Suppressor macrophage treated with lipopolysaccharide for 4 hours (primary cell): ENCODE measurements at regions not wholly inside any gene's neighbourhood (a gene's known extent, or its start where the extent isn't known, plus 50 kb on each side); places are given as distances from the start of the nearest gene placed in this dataset.
A peak's percentile ranks its signal among the peaks of the same experiment; 100 is the strongest.
"Not testable (repeated sequence)": the region's sequence is repeated elsewhere in the genome, so short reads cannot be mapped to it uniquely, and the experiment has no call there.

Source experiments
- DNase-seq: peaks from one replicate; pipeline ENCODE4 v3.0.0-alpha.2; 2020

GRCh38 chr12:95358111-95359083 lies 115.6 kb upstream of the METAP2 start:
- DNase-seq, result no peak

GRCh38 chr12:95365912-95366311 lies 108.0 kb upstream of the METAP2 start:
- no peak for DNase-seq

GRCh38 chr12:95368931-95369330 lies 105.0 kb upstream of the METAP2 start:
- DNase-seq, result no peak

- DNase-seq, result no peak
Measured at GRCh38 chr12:95371571-95371970, 102.4 kb upstream of the METAP2 start.

- not testable (repeated sequence) for DNase-seq
Measured at GRCh38 chr12:95379481-95379880, 94.5 kb upstream of the METAP2 start.

- not testable (repeated sequence) for DNase-seq
Measured at GRCh38 chr12:95380334-95380733, 93.6 kb upstream of the METAP2 start.

- no peak for DNase-seq
Measured at GRCh38 chr12:95380997-95381786, 92.8 kb upstream of the METAP2 start.

- not testable (repeated sequence) for DNase-seq
Measured at GRCh38 chr12:95383920-95384319, 90.0 kb upstream of the METAP2 start.

GRCh38 chr12:95384785-95385184 lies 89.2 kb upstream of the METAP2 start:
- DNase-seq, result no peak

- DNase-seq, result no peak
Measured at GRCh38 chr12:95385246-95386035, 88.5 kb upstream of the METAP2 start.

GRCh38 chr12:95386051-95386450 lies 87.9 kb upstream of the METAP2 start:
- DNase-seq, result no peak

GRCh38 chr12:95388260-95388659 lies 85.7 kb upstream of the METAP2 start:
- not testable (repeated sequence) for DNase-seq

- no peak for DNase-seq
Measured at GRCh38 chr12:95390192-95390591, 83.8 kb upstream of the METAP2 start.

- DNase-seq, result no peak
Measured at GRCh38 chr12:95390932-95391331, 83.0 kb upstream of the METAP2 start.

- no peak for DNase-seq
Measured at GRCh38 chr12:95393191-95393790, 80.7 kb upstream of the METAP2 start.

GRCh38 chr12:95395696-95396095 lies 78.3 kb upstream of the METAP2 start:
- DNase-seq, result no peak

- DNase-seq, result peak; percentile 43
Measured at GRCh38 chr12:95396849-95397468, 77.0 kb upstream of the METAP2 start.

GRCh38 chr12:95397571-95397970 lies 76.4 kb upstream of the METAP2 start:
- no peak for DNase-seq

- DNase-seq, result no peak
Measured at GRCh38 chr12:95402096-95402495, 71.9 kb upstream of the METAP2 start.

GRCh38 chr12:95408201-95408600 lies 65.8 kb upstream of the METAP2 start:
- DNase-seq, result no peak

GRCh38 chr12:95411057-95411456 lies 62.9 kb upstream of the METAP2 start:
- DNase-seq, result no peak

- no peak for DNase-seq
Measured at GRCh38 chr12:95411466-95411865, 62.5 kb upstream of the METAP2 start.
